Tibial nerve (tissue), 3 donors: ENCODE measurements at regions not wholly inside any gene's neighbourhood (a gene's known extent, or its start where the extent isn't known, plus 50 kb on each side); places are given as distances from the start of the nearest gene placed in this dataset.

Experiments
- CTCF ChIP-seq, 5 experiments: fragments of 200-600 bp in 3 of 5; fragments of 450-650 bp in 2 of 5; sonication (generic) in 3 of 5; IDR thresholded peaks; one replicate each; pipeline ENCODE4 v1.5.1; 2016 to 2019; ENCODE audit warnings: antibody characterized with exemption in 5 of 5, mild to moderate bottlenecking in 3 of 5, moderate library complexity in 2 of 5
- POLR2A ChIP-seq, 2 donors: fragments of 450-650 bp; IDR thresholded peaks; one replicate each; pipeline ENCODE4 v1.6.1; 2017; ENCODE audit warnings: antibody characterized with exemption in 2 of 2, mild to moderate bottlenecking in 2 of 2, moderate library complexity in 2 of 2

DNA sequence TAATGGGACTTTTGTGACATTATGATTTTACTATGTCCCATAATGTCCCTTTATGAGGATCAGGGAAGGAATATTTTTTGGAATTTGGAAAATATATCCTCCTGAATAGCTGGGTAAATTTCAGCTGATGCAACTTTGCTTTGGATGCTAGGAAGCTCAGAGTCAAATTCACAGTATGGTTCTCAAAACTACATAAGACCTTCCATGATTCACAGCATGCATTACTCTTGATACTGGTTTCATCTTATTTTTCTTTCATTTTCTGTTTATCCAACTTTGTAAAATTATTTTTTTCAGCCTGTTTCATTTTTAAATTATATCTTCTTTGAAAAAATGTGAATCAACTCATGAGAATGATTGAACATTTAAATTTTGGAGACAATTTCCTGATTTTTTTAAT, 160.2 kb downstream of the ATP6V1G3 start:
- TF ChIP-seq CTCF (IDR thresholded peaks at IDR 0.05): no peak
- TF ChIP-seq POLR2A (IDR thresholded peaks at IDR 0.05): no peak
